22Rv1 (cell line): ENCODE measurements at regions not wholly inside any gene's neighbourhood (a gene's known extent, or its start where the extent isn't known, plus 50 kb on each side); places are given as distances from the start of the nearest gene placed in this dataset.

Experiments
- H3K27ac ChIP-seq: fragments of 450-650 bp; 2 replicates; pipeline ENCODE4 v1.5.1; 2017
- CTCF ChIP-seq: fragments of 450-650 bp; IDR thresholded peaks from 2 replicates; pipeline ENCODE4 v1.5.1; 2017; ENCODE audit warnings: mild to moderate bottlenecking
- ZFX ChIP-seq: fragments of 450-650 bp; IDR thresholded peaks from 2 replicates; pipeline ENCODE4 v1.6.1; 2017; ENCODE audit warnings: antibody characterized with exemption, borderline replicate concordance

GRCh38 chr12:19657118-19657731 is 217.9 kb downstream of the AEBP2 start:
- TF ChIP-seq ZFX (no peak), CTCF (no peak)
- H3K27ac ChIP-seq, result no peak overlapping the region

- TF ChIP-seq ZFX, result no peak
- no peak for TF ChIP-seq CTCF
- no peak overlapping the region for H3K27ac ChIP-seq
Measured at GRCh38 chr12:19657732-19658130, 218.4 kb downstream of the AEBP2 start.

GRCh38 chr12:19659086-19659485 is 219.8 kb downstream of the AEBP2 start:
- no peak for TF ChIP-seq CTCF
- TF ChIP-seq ZFX, result no peak

GRCh38 chr12:19659501-19659900 is 220.2 kb downstream of the AEBP2 start:
- no peak for TF ChIP-seq ZFX
- TF ChIP-seq CTCF, result no peak

More at GRCh38 chr12:19659086-19659485, 219.8 kb downstream of the AEBP2 start:
- H3K27ac ChIP-seq, result no peak overlapping the region

GRCh38 chr12:19665121-19665900 is 226.0 kb downstream of the AEBP2 start:
- no peak overlapping the region for H3K27ac ChIP-seq
- TF ChIP-seq ZFX (no peak), CTCF (no peak)

More at GRCh38 chr12:19659501-19659900, 220.2 kb downstream of the AEBP2 start:
- H3K27ac ChIP-seq, result no peak overlapping the region

GRCh38 chr12:19666070-19666469 is 226.8 kb downstream of the AEBP2 start:
- TF ChIP-seq CTCF (no peak), ZFX (no peak)
- no peak overlapping the region for H3K27ac ChIP-seq

- H3K27ac ChIP-seq, result no peak overlapping the region
- TF ChIP-seq CTCF, result no peak
- TF ChIP-seq ZFX, result no peak
Measured at GRCh38 chr12:19669793-19670192, 230.5 kb downstream of the AEBP2 start.
